ENCODE measurements at regions not wholly inside any gene's neighbourhood (a gene's known extent, or its start where the extent isn't known, plus 50 kb on each side); places are given as distances from the start of the nearest gene placed in this dataset.

DNA sequence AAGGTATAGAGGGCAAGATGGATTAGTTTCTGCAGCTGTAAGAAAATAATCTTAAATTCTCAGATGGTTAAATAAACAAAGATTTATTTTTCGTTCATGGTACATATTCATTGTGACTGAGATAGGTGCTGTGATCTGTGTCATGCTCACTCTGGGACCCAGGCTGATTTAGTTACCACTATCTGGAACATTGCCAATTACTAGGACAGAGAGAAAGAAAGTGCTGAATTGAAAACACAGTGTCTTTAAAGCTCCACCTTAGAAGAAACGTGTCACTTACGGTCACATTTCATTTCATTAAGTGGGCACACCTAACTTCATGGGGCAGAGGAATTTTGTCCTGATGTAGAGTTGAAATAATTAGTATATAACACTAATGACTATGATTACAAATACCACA lies 430.0 kb downstream of the CCDC91 start:
- DNase-seq = no peak
- H4K20me1 ChIP-seq (ENCODE audit: insufficient read depth, low read length) = no peaks in the 10 kb centered on the region
- no peak for TF ChIP-seq EZH2 (IDR thresholded peaks at IDR 0.05; ENCODE audit: borderline replicate concordance, low read depth, low read length, severe bottlenecking)
- TF ChIP-seq, protein P1, sequence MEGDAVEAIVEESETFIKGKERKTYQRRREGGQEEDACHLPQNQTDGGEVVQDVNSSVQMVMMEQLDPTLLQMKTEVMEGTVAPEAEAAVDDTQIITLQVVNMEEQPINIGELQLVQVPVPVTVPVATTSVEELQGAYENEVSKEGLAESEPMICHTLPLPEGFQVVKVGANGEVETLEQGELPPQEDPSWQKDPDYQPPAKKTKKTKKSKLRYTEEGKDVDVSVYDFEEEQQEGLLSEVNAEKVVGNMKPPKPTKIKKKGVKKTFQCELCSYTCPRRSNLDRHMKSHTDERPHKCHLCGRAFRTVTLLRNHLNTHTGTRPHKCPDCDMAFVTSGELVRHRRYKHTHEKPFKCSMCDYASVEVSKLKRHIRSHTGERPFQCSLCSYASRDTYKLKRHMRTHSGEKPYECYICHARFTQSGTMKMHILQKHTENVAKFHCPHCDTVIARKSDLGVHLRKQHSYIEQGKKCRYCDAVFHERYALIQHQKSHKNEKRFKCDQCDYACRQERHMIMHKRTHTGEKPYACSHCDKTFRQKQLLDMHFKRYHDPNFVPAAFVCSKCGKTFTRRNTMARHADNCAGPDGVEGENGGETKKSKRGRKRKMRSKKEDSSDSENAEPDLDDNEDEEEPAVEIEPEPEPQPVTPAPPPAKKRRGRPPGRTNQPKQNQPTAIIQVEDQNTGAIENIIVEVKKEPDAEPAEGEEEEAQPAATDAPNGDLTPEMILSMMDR (IDR thresholded peaks at IDR 0.05; ENCODE audit: borderline replicate concordance, extremely low read depth, low read length, poor library complexity, severe bottlenecking) = no peak
- no peaks in the 10 kb centered on the region for H3K36me3 ChIP-seq (ENCODE audit: insufficient read depth, low read length)
- H3K27ac ChIP-seq (ENCODE audit: low read length) = no peak overlapping the region
- no peak overlapping the region for H2AFZ ChIP-seq (ENCODE audit: low read depth, low read length)
- H3K4me2 ChIP-seq (ENCODE audit: insufficient read depth, low read length) = no peak overlapping the region
- H3K27me3 ChIP-seq (ENCODE audit: insufficient read depth, low read length, poor library complexity) = no peaks in the 10 kb centered on the region
- H3K9me3 ChIP-seq (ENCODE audit: insufficient read depth, low read length, severe bottlenecking) = no peaks in the 10 kb centered on the region
- H3K79me2 ChIP-seq (ENCODE audit: insufficient read depth, low read length) = no peaks in the 10 kb centered on the region
- no peaks in the 10 kb centered on the region for H3K4me1 ChIP-seq (ENCODE audit: insufficient read depth, low read length)
- no peak for ATAC-seq (ENCODE audit: insufficient read depth, low read depth)
- no peak overlapping the region for H3K4me3 ChIP-seq (ENCODE audit: low read depth in 1 of 2, low read length in 2 of 2)
- H3K9ac ChIP-seq (ENCODE audit: low read depth, low read length) = no peak overlapping the region

DNA sequence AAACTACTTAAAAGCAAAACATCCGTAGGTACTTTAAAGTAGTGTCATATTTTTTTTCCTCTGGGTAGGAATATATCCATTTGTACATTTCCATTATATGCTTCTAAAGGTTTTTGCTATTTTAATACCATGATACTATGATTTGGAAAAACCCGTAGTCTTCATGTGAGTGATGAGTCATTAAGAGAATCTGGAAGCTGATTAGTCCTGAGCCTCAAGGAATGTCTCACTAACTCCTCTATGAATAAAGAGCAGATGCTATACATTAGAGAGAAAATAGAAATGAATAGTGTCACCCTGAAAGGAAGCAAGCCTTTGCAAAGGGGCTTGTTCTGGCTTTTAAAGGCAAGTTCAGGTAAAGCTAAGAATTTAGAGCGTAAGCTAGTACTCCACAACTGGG lies 432.1 kb downstream of the CCDC91 start:
- Histone ChIP-seq H4K20me1 (ENCODE audit: insufficient read depth, low read length) (no peaks in the 10 kb centered on the region), H3K27me3 (ENCODE audit: insufficient read depth, low read length, poor library complexity) (no peaks in the 10 kb centered on the region), H3K9ac (ENCODE audit: low read depth, low read length) (no peak overlapping the region), H3K4me1 (ENCODE audit: insufficient read depth, low read length) (no peaks in the 10 kb centered on the region), H2AFZ (ENCODE audit: low read depth, low read length) (no peak overlapping the region), H3K27ac (ENCODE audit: low read length) (no peak overlapping the region), H3K4me3 (ENCODE audit: low read depth in 1 of 2, low read length in 2 of 2) (no peak overlapping the region), H3K4me2 (ENCODE audit: insufficient read depth, low read length) (no peak overlapping the region), H3K36me3 (ENCODE audit: insufficient read depth, low read length) (no peaks in the 10 kb centered on the region), H3K9me3 (ENCODE audit: insufficient read depth, low read length, severe bottlenecking) (no peaks in the 10 kb centered on the region), H3K79me2 (ENCODE audit: insufficient read depth, low read length) (no peaks in the 10 kb centered on the region)
- no peak for TF ChIP-seq EZH2 (IDR thresholded peaks at IDR 0.05; ENCODE audit: borderline replicate concordance, low read depth, low read length, severe bottlenecking)
- TF ChIP-seq, protein P1 (IDR thresholded peaks at IDR 0.05; ENCODE audit: borderline replicate concordance, extremely low read depth, low read length, poor library complexity, severe bottlenecking) = no peak
- ATAC-seq (ENCODE audit: insufficient read depth, low read depth) (no peak), DNase-seq (no peak)

GRCh38 chr12:28626504-28626903 lies 436.2 kb downstream of the CCDC91 start:
- H3K9ac ChIP-seq (ENCODE audit: low read depth, low read length) = no peak overlapping the region
- no peaks in the 10 kb centered on the region for H4K20me1 ChIP-seq (ENCODE audit: insufficient read depth, low read length)
- H3K27me3 ChIP-seq (ENCODE audit: insufficient read depth, low read length, poor library complexity) = peaks cover 7% of the 10 kb centered on the region
- DNase-seq = no peak
- H3K9me3 ChIP-seq (ENCODE audit: insufficient read depth, low read length, severe bottlenecking) = no peaks in the 10 kb centered on the region
- no peak overlapping the region for H2AFZ ChIP-seq (ENCODE audit: low read depth, low read length)
- TF ChIP-seq, protein P1 (IDR thresholded peaks at IDR 0.05; ENCODE audit: borderline replicate concordance, extremely low read depth, low read length, poor library complexity, severe bottlenecking) = no peak
- TF ChIP-seq EZH2 (IDR thresholded peaks at IDR 0.05; ENCODE audit: borderline replicate concordance, low read depth, low read length, severe bottlenecking) = no peak
- H3K4me2 ChIP-seq (ENCODE audit: insufficient read depth, low read length) = no peak overlapping the region
- H3K36me3 ChIP-seq (ENCODE audit: insufficient read depth, low read length) = no peaks in the 10 kb centered on the region
- no peaks in the 10 kb centered on the region for H3K4me1 ChIP-seq (ENCODE audit: insufficient read depth, low read length)
- no peaks in the 10 kb centered on the region for H3K79me2 ChIP-seq (ENCODE audit: insufficient read depth, low read length)
- no peak for ATAC-seq (ENCODE audit: insufficient read depth, low read depth)
- no peak overlapping the region for H3K4me3 ChIP-seq (ENCODE audit: low read depth in 1 of 2, low read length in 2 of 2)
- no peak overlapping the region for H3K27ac ChIP-seq (ENCODE audit: low read length)

DNA sequence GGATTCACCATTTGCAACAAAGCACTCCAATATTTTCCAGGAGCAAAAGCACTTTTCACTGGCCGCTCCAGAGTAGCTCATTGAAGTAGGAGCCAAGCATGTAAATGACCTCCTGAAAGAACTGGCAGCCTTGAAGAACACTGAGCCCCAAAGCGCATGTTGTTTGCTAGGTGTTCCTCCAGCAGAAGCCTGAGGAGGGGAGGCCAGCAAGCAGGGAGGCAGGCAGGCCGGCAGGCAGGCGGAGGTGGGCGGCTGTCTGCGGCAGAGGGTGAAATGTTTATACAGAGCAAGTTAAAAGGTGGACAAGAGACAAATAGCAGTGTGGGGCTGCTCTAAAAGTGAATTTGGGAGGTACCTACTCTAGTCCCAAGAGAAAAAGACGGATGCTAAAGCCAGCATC lies 439.4 kb downstream of the CCDC91 start:
- no peak overlapping the region for H3K4me3 ChIP-seq (ENCODE audit: low read depth in 1 of 2, low read length in 2 of 2)
- H3K4me2 ChIP-seq (ENCODE audit: insufficient read depth, low read length) = no peak overlapping the region
- no peaks in the 10 kb centered on the region for H3K79me2 ChIP-seq (ENCODE audit: insufficient read depth, low read length)
- H3K36me3 ChIP-seq (ENCODE audit: insufficient read depth, low read length) = no peaks in the 10 kb centered on the region
- peaks cover 10% of the 10 kb centered on the region for H3K27me3 ChIP-seq (ENCODE audit: insufficient read depth, low read length, poor library complexity)
- no peak for DNase-seq
- ATAC-seq (ENCODE audit: insufficient read depth, low read depth) = no peak
- TF ChIP-seq, protein P1 (IDR thresholded peaks at IDR 0.05; ENCODE audit: borderline replicate concordance, extremely low read depth, low read length, poor library complexity, severe bottlenecking) = no peak
- TF ChIP-seq EZH2 (IDR thresholded peaks at IDR 0.05; ENCODE audit: borderline replicate concordance, low read depth, low read length, severe bottlenecking) = no peak
- no peaks in the 10 kb centered on the region for H3K9me3 ChIP-seq (ENCODE audit: insufficient read depth, low read length, severe bottlenecking)
- H3K4me1 ChIP-seq (ENCODE audit: insufficient read depth, low read length) = no peaks in the 10 kb centered on the region
- no peak overlapping the region for H3K27ac ChIP-seq (ENCODE audit: low read length)
- no peaks in the 10 kb centered on the region for H4K20me1 ChIP-seq (ENCODE audit: insufficient read depth, low read length)
- no peak overlapping the region for H3K9ac ChIP-seq (ENCODE audit: low read depth, low read length)
- no peak overlapping the region for H2AFZ ChIP-seq (ENCODE audit: low read depth, low read length)
